HG02870 (cell line): ENCODE measurements at regions not wholly inside any gene's neighbourhood (a gene's known extent, or its start where the extent isn't known, plus 50 kb on each side); places are given as distances from the start of the nearest gene placed in this dataset.

Experiments
- ATAC-seq: cut with Tn5 transposase; IDR thresholded peaks from one replicate; pipeline ENCODE4 v1.9.1; 2021; ENCODE audit warnings: mild to moderate bottlenecking, moderate library complexity; ENCODE audit not compliant: unreplicated experiment

DNA sequence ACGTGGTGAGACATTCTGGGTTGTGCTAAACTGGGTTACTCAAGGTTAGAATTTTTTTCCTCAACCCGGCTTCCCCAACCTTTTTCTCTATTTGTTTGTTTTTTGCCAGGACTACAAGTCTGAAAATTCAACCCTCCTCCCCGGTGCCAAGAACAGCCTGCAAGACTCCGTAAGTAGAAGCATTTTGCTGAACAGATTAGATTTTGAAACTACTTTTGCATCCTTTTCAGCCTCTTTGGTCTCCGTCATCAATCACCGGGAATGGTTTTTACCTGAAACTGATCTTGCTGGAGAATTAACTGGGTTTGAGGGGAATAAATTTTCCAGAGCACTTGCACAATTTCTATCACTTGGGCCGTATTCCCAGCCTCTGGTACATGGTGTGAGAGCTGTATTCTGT, 501.2 kb upstream of the EEF2KMT start:
- no peak for ATAC-seq

DNA sequence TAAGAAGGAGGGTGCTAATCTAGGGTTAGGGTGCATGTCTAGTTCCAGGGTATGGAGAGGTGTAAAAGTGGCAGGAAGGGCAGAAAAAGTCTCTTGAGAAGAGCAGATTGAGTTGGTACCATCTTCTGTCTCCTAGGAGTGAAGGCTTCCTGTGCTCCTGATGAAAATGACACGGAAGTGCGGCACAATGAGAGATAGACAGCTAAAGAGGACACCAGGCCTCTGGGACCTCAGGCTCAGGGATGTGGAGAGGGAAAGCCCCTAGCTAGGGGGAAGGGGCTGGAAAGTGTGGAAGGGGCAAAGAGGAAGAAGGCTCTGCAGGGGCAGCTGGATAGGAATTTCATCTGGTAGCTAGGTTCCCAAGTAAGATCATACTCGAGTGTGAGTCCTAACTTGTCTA, 498.3 kb upstream of the EEF2KMT start:
- no peak for ATAC-seq

DNA sequence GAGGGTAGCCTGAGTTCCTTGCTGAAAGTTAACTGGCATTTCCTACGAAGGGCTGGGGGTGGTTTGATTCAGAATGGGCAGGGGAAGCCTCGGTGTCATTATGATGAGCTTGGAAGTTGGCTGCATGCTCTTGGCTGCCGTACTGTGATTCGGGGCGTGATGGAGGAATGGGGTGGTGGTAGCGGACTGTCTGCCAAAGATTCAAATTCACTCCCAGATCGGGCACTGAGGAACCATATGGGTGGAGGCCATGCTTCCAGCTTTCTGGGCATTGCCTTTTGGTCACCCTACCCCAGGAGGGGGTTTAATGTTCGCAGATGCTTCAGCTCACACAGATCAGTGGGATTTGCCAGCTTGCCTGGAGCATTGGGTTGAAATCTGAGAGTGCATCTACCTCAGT, 492.8 kb upstream of the EEF2KMT start:
- ATAC-seq: no peak

DNA sequence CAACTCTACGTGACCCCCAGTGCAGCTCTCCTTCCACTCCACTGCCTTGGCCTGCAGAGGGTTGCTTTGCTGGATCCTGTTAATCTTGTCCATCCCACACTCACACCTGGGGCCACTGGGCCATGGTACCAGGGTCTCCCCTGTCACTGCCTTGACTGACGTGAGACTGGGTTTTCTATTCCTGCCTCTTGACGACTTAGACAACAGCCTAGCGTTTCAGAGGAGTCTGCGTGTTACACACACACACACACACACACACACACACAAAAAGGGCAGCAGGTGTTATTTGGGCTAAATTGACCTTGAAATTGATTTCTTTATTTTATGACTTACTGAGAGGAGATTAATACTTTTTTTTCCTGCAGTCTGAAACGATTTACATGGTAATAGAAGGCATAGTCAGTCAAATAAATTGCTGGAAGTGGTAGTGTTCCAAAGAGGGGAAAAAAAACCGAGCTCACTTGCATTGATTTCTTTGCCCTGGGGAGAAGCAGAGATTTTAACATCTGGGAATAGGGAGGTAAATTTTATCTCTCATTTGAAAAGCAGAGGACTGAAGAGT, 492.3 kb upstream of the EEF2KMT start:
- ATAC-seq: no peak

DNA sequence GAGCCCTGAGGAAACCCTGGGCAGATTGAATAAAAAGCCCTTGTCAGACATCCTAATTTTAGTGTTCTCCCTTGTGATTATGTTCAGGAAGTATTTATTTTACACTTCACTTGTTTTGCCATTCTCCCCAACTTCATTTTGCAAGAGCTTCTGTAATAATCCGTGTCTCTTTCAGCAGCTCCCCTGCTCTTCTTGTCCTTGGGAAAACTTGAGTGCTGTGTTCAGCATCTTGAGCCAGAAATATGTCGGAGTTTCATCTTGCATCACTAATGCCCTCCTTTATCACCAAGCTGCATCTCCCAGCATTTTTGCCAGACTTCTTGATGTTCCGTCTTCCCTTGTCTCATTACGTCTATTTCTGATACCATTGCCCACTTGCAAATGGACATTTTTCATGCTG, 486.5 kb upstream of the EEF2KMT start:
- ATAC-seq: no peak

DNA sequence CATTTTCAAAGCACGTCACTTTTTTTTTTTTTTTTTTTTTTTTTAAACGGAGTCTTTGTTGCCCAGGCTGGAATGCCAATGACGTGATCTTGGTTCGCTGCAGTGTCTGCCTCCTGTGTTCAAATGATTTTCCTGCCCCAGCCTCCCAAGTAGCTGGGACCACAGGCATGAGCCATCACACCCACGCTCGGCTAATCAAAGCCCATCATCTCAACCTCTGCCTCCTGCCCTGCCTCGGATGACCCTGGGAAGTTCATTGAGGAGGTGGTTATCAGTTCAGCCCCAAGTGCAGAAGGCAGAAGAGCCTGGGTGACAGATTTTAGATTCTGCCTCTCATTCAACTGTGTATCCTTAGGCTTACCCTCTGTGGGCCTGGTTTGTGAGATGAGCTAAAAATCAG, 484.9 kb upstream of the EEF2KMT start:
- no peak for ATAC-seq

DNA sequence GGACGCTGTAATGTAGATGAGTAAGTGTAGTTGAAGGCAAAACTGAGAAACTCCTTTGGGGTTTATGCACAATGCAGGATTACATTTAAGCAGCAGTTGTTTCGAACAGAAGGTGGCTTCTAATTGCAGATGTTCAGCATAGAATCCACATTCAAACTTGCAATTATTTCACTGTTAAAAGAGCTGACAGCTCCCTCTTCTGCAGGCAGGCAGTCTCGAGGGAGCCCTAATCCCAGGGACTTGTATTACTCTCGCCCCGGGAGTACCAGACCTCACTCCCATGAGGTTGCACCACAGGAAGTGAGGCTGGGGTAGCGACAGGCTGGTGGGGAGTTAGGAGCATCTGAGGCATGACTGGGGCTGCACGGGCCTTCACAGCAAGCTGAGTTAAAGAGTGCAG, 484.3 kb upstream of the EEF2KMT start:
- no peak for ATAC-seq

DNA sequence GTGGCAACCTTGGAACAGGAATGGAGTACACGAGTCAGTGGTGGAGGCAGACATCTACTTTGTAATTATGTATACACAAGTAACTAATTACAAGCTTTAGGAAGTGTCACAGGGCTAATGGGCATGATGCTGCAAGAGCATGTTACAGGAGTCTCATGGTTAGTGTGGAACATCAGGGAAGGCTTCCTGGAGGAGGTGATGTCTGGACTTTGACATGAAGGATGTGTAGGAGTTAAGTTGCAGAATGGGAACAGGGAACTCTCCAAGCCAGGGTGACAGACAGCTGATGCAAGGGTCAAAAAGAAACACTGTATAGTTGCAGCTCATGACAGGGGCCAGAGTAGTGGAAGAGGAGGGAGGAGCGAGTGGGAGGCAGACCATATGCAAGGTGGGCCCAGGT, 483.8 kb upstream of the EEF2KMT start:
- no peak for ATAC-seq

DNA sequence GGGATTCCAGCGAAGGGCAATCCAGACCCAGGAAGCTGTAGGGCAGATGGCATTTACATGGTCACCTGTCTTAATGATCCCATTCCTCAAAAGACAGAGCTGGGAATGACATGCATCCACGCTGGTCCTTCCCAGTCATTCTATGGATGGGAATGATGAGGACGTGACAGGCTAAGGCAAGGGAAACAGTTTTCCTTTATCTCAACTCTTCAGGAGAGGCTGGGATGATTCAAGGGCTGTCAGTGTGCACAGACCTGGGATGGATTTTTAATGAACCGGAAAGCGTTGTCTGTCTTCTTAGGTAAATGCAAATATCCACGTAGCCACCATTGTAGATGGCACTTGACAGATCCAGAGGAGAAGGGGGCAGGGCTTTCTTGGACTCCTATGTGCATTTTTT, 483.2 kb upstream of the EEF2KMT start:
- no peak for ATAC-seq

DNA sequence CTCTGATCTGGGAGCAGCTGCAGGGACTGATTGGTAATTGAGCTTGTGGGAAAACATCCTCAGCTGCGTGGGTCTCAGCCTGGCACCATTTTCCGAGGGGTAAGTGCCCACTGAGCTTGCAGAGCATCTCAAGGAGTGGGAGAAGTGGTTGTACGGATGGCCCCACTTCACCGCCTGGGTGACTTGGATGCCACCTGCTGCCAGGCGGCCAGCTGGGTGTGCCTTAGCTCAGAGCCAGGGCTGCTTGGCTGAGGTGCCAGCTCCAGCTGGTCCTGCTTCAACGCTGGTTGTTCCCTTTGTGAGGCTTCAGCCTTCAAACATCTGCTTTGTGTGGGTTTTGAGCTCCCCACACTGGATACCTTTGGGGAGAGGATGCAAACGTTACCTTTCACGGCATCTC, 482.7 kb upstream of the EEF2KMT start:
- ATAC-seq: no peak

DNA sequence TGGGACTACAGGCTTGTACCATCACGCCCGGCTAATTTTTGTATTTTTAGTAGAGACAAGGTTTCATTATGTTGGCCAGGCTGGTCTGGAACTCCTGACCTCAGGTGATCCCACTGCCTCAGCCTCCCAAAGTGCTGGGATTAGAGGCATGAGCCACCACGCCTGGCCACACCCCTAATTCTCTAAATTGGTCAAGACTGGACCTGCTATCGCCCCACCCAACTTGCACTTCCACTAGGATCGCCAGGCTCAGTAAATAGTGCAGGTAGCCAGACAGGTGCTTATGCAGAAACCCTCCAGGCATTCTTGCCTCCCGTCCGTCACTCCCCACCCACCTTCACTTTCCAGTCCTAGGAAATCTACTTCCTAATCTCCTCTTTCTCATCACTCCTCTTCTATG, 481.4 kb upstream of the EEF2KMT start:
- ATAC-seq: no peak

DNA sequence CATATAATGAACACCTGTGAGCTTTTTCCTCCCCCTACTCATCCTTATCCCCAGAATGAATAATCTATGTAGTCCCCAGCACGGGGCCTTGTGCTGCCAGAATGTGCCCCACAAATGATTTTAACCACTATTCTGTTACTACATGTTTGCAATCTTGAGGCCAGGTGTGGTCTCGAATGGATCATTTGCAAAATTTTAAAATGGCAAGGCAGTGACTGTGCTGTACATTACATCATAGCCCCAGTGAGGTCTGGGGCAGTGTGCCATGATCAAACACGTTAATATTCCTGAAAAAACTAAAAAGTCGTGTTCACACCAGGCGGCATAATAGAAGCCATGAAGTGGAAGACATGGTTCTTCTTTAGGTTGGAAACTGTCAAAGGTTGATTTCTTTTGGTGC, 479.9 kb upstream of the EEF2KMT start:
- ATAC-seq: no peak

DNA sequence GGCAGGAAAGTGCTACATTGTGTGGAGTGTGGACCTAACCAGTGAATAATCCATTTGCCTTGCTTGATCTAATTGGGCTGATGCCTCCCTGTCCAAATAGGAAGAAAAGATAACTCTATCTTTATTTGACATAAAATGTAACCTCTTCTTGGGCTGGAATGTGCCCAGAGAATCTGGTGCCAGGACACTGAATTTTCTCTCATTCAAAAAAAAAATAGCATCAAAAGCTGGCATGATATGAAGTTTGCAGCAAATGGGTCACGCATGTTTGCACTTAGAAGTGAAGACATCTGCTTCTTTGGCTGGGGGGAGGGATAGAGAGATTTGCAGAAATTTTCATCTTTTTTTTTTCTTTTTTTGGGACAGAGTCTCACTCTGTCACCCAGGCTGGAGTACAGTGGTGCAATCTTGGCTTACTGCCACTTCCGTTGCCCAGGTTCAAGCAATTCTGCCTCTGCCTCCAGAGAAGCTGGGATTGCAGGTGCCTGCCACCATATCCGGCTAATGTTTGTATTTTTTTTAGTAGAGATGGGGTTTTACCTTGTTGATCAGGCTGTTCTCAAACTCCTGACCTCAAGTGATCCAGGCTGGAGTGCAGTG, 478.2 kb upstream of the EEF2KMT start:
- no peak for ATAC-seq

DNA sequence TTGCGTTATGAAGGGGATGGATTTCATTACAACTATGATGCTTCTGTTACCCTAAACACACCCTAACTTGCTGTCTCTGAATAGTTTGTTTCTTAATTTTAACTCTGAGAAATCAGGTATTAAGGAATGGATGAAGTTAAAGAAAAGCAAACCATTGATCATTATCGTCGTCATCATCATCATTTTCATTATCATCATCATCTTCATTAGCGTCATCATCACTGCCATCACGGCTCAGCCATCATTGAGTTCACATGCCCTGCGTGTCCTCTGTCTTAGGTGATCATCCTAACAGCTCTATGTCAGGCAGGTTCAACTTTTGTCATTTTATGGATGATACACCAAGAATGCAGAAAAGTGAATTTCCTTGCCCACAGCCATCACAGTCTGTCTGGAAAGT, 477.5 kb upstream of the EEF2KMT start:
- ATAC-seq: no peak

DNA sequence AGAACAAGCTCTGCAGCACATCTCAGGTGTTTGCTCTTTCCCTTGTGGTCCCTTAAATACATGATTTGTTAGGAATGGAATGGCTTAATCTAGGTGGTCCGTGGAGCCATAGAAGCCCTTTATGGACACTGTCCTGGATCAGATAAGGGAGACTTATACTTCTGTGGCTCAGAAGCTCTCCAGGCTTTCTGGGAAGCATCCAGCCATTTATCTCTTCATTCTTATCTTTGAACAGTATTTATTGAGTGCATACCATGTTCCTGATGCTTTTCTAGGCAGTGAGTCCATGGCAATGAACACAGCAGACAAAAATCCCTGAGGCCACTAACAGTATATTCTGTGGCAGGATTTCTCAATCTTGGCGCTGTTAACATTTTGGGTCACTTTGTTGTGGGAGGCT, 474.5 kb upstream of the EEF2KMT start:
- no peak for ATAC-seq

DNA sequence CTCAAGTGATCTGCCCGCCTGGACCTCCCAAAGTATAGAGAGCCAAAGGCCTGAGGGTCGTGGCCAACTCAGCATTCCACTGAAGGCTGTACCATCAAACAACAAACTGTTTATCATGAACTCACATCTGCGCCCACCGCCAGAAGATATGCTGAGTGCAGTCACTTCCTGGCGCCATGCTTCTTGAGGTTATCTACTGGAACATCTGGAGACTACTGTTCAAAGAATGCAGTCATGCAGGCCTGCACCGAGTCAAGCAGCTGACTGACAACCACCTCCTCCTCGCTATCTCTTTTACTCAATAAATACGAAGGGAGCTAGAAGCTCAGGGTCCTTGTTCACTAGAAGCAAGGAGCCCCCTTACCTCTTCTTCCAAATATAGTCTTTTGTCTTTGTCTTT, 473.9 kb upstream of the EEF2KMT start:
- ATAC-seq: no peak

DNA sequence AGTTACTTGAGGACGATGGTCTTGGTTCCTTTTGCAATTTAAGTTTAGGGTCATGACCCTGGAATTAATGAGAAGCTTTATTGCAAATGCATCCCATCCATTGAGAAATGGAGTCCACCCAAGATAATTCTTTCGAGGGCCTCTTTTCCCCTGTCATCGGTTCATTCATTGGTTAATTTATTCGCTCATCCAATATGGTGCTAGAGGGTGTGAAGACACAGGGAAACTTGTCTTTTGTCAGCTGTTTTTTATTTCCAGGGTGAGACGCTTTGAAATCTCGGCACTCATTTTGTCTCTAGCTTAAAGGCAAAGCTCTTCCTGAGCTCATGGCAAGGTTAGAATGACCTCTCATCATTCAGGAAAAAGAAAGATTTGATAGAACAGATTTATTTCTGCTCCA, 464.2 kb upstream of the EEF2KMT start:
- ATAC-seq: no peak

DNA sequence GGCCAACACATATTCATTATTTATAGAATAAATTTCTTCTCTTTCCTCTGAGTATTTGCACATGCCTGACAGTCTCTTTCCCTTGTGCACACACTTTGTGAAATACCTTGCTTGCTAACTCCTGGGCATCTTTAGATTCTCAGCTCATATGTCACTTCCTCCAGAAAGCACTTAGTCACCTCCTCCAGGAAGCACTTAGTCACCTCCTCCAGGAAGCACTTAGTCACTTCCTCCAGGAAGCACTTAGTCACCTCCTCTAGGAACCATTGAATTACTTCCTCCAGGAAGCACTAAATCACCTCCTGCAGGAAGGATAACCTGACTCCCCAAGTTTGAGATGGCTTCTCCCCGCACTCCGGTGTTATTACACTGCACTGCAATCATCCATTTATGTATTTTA, 462.5 kb upstream of the EEF2KMT start:
- no peak for ATAC-seq

DNA sequence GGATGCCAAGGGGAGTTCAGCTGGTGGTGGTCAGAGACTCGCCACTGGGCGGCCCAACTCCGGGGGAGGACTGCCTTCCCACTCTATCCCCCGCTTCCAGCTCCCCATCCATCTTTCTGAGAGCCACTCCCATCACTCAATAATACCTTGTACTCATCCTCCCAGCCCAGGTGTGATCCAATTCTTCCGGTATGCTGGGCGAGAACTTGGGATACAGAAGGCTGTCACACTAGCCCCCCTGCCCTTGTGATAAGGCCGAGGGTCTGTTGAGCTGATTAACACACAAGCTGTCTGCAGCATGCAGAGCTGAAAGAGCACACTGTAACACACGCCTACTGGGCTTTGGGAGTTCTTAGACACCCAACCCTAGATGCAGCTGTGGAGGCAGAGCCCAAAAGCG, 460.4 kb upstream of the EEF2KMT start:
- ATAC-seq: no peak

DNA sequence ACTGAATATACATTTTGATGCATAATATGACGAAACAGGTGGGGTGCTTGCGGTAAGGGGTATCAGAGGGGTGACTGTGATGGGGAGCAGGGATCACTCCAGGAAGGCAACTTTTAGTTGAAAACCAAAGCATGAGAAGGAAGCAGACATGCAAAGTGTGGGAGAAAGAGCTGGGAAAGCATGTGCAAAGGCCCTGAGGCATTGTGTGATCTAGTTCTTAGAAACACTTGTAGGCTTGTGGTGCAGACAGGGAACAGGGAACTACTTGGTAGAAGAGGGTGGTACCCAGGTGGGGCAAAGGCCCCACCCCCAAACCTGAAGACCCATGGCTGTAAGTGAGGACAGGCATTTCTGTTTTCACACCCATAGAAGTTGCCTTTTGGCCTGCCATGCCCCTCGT, 459.9 kb upstream of the EEF2KMT start:
- no peak for ATAC-seq

DNA sequence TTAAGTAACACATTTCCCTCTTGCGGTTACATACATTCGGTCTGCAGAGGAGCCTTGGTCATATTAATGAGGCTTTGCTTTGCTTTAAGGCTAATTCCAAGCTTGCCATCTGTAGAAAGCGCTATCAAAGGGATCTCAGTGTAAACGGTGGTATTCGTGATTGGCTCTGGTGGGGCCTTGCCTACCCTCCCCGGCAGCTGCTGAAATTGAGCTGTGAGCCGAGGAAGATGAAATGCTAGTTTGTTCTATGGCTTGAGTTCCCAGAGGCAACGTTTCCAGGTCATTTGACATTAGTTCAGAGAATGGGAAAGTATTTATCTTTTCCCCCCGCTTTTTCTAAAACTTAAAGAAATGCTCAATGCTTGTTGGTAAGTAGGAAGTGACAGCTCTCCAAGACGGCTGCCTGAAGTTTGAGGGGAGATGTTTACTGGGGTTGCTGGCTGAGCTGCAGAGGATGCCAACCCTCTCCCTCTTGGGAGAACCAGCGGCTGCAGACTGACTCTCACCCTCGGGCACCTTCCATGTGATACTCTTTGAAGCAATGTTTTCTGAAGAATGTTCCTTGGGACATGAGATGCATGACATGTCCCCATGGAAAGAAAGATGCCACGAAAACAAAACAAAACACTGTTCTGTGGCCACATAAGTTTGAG, 458.7 kb upstream of the EEF2KMT start:
- ATAC-seq: no peak

DNA sequence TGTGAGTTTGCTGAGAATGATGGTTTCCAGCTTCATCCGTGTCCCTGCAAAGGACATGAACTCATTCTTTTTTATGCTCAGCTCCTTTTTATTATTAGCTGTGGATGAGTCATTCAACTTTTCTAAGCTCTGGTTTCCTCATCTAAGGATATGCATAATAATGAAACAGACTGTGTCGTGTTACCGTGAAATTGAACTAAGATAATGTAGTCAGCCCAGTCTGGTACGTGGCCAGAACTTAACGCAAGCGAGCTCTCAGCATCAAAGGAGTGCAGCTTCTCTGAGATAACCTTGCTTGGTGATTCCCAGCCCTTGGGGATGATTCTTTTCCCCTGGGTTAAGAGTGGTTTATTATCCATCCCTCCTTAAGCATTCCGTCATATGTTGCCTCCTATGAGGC, 454.3 kb upstream of the EEF2KMT start:
- no peak for ATAC-seq

DNA sequence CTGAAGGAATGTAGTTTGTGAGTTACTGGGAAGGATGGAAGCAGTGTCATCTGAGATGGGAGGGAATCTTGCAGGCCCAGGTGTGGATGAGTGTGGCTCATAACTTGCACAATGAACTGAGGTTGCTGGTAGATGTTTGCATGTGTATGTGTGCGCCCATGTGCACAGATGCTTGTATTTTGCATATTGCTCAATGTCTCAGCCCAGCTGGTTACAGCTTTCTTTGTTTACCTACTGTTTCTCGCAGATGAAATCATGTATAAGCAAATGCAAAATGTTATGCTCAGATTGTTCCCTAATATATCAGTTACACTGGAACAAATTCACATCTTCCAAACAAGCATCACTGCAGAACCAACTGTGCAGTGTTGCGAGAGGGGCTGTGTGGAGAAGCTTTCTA, 452.2 kb upstream of the EEF2KMT start:
- no peak for ATAC-seq
